ENCODE measurements at regions not wholly inside any gene's neighbourhood (a gene's known extent, or its start where the extent isn't known, plus 50 kb on each side); places are given as distances from the start of the nearest gene placed in this dataset.
A peak's percentile ranks its signal among the peaks of the same experiment; 100 is the strongest.
"Not testable (repeated sequence)": the region's sequence is repeated elsewhere in the genome, so short reads cannot be mapped to it uniquely, and the experiment has no call there.

- no peak for DNase-seq (ENCODE audit: low spot score)
These were observed 297.6 kb upstream of the NRXN1 start for GRCh38 chr2:51329512-51329911.

GRCh38 chr2:51324051-51324450, 292.1 kb upstream of the NRXN1 start:
- DNase-seq (ENCODE audit: low spot score): no peak

DNA sequence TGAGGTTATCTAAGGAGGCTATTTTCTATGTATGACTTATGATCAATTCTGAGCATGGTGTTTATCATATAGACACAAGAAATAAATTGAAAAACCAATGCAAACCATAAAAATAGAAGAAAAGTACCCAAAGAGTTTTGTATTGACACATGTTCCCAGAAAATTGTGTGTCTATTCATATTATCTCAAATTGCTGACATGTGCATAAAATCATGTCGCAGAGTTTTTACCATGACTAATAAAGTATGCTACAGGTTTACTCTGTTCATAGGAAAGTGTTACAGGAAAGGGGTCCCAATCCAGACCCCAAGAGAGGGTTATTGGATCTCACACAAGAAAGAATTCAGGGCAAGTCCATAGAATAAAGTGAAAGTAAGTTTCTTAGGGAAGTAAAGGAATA, 290.7 kb upstream of the NRXN1 start:
- DNase-seq (ENCODE audit: low spot score): no peak

GRCh38 chr2:51304311-51304710, 272.4 kb upstream of the NRXN1 start:
- no peak for DNase-seq (ENCODE audit: low spot score)

GRCh38 chr2:51301381-51301780, 269.4 kb upstream of the NRXN1 start:
- no peak for DNase-seq (ENCODE audit: low spot score)

DNA sequence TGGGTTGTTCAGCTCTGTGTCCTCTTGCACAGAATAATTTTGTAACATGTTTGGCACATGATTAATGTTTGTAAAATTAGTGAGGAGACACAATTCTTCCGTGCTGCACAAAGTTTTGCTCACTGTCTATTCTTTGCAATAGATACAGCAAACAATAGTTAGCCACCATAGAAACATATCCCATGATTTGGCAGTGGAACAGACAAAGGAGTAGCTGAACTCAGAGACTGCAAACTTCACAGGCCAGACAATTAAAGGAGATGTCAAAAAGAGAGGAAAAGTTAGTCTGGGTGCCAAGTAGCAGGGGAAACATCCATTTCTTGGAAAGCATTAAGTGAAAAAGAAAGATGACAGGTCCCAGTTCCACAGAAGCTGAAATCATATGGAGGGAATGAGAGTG, 267.4 kb upstream of the NRXN1 start:
- DNase-seq (ENCODE audit: low spot score): no peak

- no peak for DNase-seq (ENCODE audit: low spot score)
These were observed 265.6 kb upstream of the NRXN1 start for GRCh38 chr2:51297488-51297887.

DNA sequence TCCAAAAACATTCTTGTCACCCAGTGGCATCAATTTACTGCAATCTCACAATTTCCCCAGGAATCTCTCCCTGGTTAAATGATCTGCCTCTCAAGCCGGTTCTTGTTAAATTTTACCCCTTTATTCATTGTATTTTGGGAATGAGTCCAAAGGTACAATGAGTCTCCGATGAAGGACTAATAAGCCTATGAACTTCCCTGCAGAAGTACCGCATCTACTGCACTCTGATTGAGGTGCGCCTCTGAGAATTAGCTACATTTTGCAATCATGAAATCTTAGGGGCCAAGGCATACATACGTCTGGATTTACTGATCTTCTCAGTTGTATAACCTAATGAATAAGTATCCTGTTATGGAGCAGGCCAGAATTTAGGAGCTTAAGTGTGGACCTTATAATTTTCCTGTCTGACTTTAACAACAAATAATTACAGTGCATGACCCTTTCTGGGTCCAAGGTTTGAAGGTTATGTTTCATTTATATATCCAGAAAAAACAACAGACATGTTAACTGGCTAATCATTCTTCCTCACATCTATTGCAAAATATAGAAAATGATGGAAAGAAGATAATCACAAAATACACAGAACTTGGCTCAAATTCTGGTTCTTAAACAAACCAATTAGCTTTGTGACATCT, 261.8 kb upstream of the NRXN1 start:
- DNase-seq (ENCODE audit: low spot score): no peak

DNA sequence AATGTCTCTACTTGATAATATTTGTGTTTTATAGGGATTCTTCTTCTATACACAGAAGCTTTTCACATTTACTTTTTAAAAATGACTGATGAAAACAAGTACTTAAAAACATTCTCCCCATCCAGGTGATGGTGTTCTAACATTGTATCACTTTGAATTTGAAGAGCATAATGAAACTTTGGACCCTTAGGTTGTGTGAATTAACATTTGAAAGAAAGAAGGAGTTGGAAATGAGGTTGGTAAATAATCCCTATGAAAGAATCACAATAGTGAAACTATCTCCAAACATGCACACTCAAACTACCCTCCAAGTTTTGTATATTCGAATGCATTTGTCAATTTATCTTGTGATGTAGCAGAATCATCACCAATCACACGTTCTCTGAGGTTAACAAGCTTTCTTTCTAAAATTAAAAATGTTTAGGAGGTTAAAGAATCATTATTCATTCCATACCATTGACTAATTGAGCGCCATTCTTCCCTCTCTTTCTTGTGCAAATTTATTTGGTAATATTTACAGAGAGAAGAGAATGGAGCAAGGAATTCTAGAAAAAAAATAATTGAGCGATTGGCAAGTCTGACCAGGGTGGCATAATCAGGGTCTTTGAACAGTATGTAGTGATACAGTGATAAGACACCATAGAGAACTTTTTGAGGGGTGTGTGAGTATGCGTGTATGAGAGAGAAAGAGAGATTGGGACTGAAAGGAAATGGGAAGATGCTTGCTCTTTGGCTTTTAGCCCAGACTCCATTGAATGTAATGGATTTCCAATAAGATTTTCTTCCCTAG, 260.0 kb upstream of the NRXN1 start:
- no peak for DNase-seq (ENCODE audit: low spot score)

DNA sequence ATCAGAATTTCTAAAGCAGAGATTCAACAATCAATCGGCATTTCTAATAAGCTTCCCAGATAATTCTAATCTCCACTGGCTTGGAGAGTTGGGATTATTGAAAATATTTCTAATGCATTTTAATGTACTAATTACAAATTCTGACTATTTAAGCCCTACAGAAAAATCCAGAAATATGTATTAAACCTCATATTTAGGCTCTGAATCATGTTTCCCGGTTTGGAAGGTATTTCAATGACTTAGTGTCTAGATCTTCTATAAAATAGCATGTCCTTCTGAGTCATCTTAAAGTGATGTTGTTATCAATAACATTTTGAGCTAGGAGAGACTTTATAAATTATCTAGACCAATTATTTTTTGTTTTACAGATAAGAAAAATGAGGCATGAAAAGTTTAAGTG, 258.8 kb upstream of the NRXN1 start:
- DNase-seq (ENCODE audit: low spot score): no peak

GRCh38 chr2:51289045-51289444, 257.1 kb upstream of the NRXN1 start:
- DNase-seq (ENCODE audit: low spot score): no peak

DNA sequence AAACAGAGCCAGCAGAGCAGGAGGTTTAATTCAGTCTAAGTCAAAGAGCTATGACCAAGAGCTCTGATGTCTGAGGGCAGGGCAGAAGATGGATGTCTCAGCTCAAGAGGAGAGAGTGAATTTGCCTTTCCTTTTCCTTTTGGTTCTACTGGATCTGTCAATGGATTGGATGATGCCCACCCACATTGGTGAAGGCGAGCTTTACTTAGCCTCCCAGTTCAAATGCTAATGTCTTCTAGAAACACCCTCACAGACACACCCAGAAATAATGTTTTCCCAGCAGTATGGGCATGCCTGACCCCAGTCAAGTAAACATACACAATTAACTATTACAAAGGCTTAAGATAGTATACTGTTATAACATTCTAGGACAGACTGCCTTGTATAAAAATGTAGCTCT, 236.3 kb upstream of the NRXN1 start:
- no peak for DNase-seq (ENCODE audit: low spot score)

- DNase-seq (ENCODE audit: low spot score): no peak
These were observed 233.6 kb upstream of the NRXN1 start for GRCh38 chr2:51265539-51265938.

GRCh38 chr2:51263951-51264350, 232.0 kb upstream of the NRXN1 start:
- DNase-seq (ENCODE audit: low spot score): no peak

- DNase-seq (ENCODE audit: low spot score): not testable (repeated sequence)
These were observed 231.2 kb upstream of the NRXN1 start for GRCh38 chr2:51263101-51263500.

GRCh38 chr2:51258301-51258700, 226.4 kb upstream of the NRXN1 start:
- no peak for DNase-seq (ENCODE audit: low spot score)

DNA sequence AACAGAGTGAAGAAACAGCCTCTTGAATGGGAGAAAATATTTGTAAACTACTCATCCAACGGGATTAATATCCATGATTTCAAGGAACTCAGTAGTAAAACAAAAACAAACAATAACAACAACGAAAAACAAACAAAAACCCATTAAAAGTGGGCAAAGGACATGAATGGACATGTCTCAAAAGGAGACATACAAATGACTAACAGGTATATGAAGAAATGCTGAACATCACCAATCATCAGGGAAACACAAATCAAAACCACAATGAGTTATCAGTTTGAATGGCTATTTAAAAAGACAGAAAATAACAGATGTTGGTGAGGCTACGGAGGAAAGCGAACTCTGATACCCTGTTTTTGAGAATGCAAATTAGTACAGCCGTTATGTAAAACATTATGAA, 224.8 kb upstream of the NRXN1 start:
- no peak for DNase-seq (ENCODE audit: low spot score)

DNA sequence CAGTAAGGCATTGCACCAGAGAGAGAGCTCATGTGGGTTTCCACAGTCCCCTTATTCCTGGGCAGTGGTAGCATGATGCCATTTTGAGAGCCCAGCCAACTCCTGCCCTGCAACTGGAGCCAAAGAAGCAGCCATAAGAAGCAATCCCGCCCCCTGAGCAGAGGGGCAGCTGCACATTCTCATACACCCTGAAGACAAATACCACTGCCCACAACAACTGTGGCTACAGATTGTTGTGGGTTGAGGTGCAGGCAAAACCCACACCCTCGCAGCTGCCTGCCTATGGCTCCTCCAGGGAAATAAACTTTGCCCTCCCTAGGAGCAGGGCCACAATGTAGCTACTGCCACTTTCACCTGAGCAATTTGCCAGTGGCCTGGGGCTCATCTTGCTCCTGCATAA, 219.4 kb upstream of the NRXN1 start:
- DNase-seq (ENCODE audit: low spot score): no peak

- DNase-seq (ENCODE audit: low spot score): no peak
These were observed 215.4 kb upstream of the NRXN1 start for GRCh38 chr2:51247252-51247805.

DNA sequence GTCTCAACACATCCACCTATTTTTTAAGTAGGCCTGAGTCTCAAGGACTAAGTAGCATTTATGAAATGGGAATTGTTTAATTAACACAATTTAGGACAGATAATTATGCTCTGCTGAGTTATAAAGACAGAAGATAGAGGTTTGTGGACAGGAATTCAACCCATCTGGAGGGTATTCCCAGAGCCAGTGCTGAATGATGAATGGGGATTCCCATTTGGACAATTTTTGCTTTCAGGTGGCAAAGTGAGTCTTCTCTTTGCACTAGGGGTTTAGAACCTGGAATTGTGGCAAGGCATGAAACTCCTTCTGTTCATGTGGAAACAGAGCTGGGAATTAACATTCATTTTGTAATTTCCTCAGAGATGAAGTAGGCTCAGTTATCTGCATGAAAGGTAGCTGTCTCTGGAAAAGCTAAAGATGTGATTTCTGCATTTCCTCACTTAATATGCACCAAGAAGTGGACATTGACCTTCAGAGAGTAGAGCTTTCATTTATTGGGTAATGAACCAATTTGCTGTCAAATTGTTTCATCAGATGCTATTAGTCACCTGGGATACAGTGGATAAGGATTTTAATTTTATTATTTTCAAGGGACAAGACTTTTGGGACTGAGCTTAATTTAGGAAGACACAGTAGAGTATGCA, 212.1 kb upstream of the NRXN1 start:
- DNase-seq (ENCODE audit: low spot score): no peak

- DNase-seq (ENCODE audit: low spot score): no peak
These were observed 205.8 kb upstream of the NRXN1 start for GRCh38 chr2:51237626-51238271.

DNA sequence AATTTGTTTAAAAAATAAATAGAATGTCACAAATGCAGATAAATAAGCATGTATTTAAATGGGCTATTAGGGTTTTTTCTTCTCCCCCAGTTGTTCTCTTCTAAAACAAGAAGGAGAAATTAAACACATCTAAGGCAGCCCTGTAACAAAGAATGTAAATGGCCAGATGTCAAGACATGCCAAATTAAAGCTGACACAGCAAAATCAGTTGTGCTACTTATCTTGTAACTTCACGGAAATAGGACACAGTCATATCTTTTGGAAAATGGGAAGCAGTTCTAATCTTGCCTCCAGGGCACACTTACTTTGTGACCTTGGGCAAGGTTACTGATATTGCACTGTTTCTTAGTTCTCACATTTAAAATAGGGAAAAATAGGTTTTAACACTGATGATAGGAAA, 200.1 kb upstream of the NRXN1 start:
- no peak for DNase-seq (ENCODE audit: low spot score)

- DNase-seq (ENCODE audit: low spot score): peak; percentile 3
These were observed 199.1 kb upstream of the NRXN1 start for GRCh38 chr2:51231071-51231470.
